Keratinocyte (primary cell): ENCODE measurements at regions not wholly inside any gene's neighbourhood (a gene's known extent, or its start where the extent isn't known, plus 50 kb on each side); places are given as distances from the start of the nearest gene placed in this dataset.

Source experiments
- DNase-seq: peaks from one replicate; pipeline ENCODE4 v3.0.0-alpha.2; 2011; ENCODE audit warnings: low read depth, missing footprints, low spot score
- FAIRE-seq: peaks from 2 replicates; lab custom pipeline; 2011; peaks lifted over from hg19 to GRCh38; lab: Jason Lieb, UNC
- H2AFZ ChIP-seq: 2 replicates; pipeline ENCODE4 v1.6.0; 2012; ENCODE audit warnings: low read length, control low read depth, inconsistent platforms; ENCODE audit not compliant: control insufficient read depth
- H3K27ac ChIP-seq: 2 replicates; pipeline ENCODE4 v1.5.1; 2011; ENCODE audit warnings: low read length; ENCODE audit not compliant: control insufficient read depth, insufficient read depth
- H3K27me3 ChIP-seq: 3 replicates; pipeline ENCODE4 v1.6.0; 2011; ENCODE audit warnings: low read length; ENCODE audit not compliant: control insufficient read depth, insufficient read depth; ENCODE audit errors: extremely low read depth
- H3K36me3 ChIP-seq, 2 experiments: 2 replicates in 1 of 2; 3 replicates in 1 of 2; pipeline ENCODE4 v1.5.1; 2011; ENCODE audit warnings: low read length in 2 of 2, mild to moderate bottlenecking in 1 of 2; ENCODE audit not compliant: control insufficient read depth in 2 of 2, insufficient read depth in 2 of 2; ENCODE audit errors: extremely low read depth in 1 of 2
- H3K4me1 ChIP-seq: 3 replicates; pipeline ENCODE4 v1.5.1; 2011; ENCODE audit warnings: low read length; ENCODE audit not compliant: control insufficient read depth, insufficient read depth; ENCODE audit errors: extremely low read depth
- H3K4me2 ChIP-seq: 3 replicates; pipeline ENCODE4 v1.6.0; 2011; ENCODE audit warnings: low read depth, low read length; ENCODE audit not compliant: control insufficient read depth, insufficient read depth; ENCODE audit errors: extremely low read depth
- H3K4me3 ChIP-seq, 3 experiments: fragments of 200-600 bp in 1 of 3; sonication (generic) in 1 of 3; 2 replicates in 2 of 3; 3 replicates in 1 of 3; pipeline ENCODE4 v1.5.1; 2011 to 2016; ENCODE audit warnings: low read length in 3 of 3, mild to moderate bottlenecking in 3 of 3, control low read depth in 2 of 3, inconsistent platforms in 1 of 3, low read depth in 1 of 3, mixed read lengths in 1 of 3, mixed run types in 1 of 3, moderate library complexity in 1 of 3; ENCODE audit not compliant: control insufficient read depth in 2 of 3, insufficient read depth in 2 of 3; ENCODE audit errors: extremely low read depth in 1 of 3
- H3K79me2 ChIP-seq: 2 replicates; pipeline ENCODE4 v1.6.0; 2012; ENCODE audit warnings: low read length; ENCODE audit not compliant: control insufficient read depth, insufficient read depth
- H3K9ac ChIP-seq: 3 replicates; pipeline ENCODE4 v1.6.0; 2011; ENCODE audit warnings: low read length; ENCODE audit not compliant: control insufficient read depth, insufficient read depth; ENCODE audit errors: extremely low read depth
- H3K9me1 ChIP-seq: 3 replicates; pipeline ENCODE4 v1.6.0; 2011; ENCODE audit warnings: low read length; ENCODE audit not compliant: control insufficient read depth, insufficient read depth; ENCODE audit errors: extremely low read depth
- H3K9me3 ChIP-seq: 2 replicates; pipeline ENCODE4 v1.5.1; 2012; ENCODE audit warnings: low read depth, low read length; ENCODE audit not compliant: control insufficient read depth
- H4K20me1 ChIP-seq: 3 replicates; pipeline ENCODE4 v1.6.0; 2011; ENCODE audit warnings: low read length; ENCODE audit not compliant: control insufficient read depth, insufficient read depth; ENCODE audit errors: extremely low read depth
- CTCF ChIP-seq, 3 experiments: IDR thresholded peaks in 1 of 3; conservative IDR thresholded peaks in 1 of 3; optimal IDR thresholded peaks in 1 of 3; 2 replicates in 2 of 3; 3 replicates in 1 of 3; pipeline versions ENCODE3 to v1.5.1; 2011; ENCODE audit warnings: low read length in 3 of 3, mild to moderate bottlenecking in 3 of 3, moderate library complexity in 2 of 3, control low read depth in 1 of 3, inconsistent platforms in 1 of 3; ENCODE audit not compliant: insufficient read depth in 2 of 3; ENCODE audit errors: extremely low read depth in 1 of 3
- EZH2 ChIP-seq: IDR thresholded peaks from one replicate; pipeline ENCODE4 v1.6.1; 2012; ENCODE audit warnings: inconsistent platforms, mild to moderate bottlenecking, low read length, moderate library complexity
- dilution Hi-C: fragments of 300-500 bp; cut with MboI; formaldehyde crosslinking; loops from one replicate; pipeline ENCODE4 v1.7.0; 2020; ENCODE audit warnings: low sequenced_read_pairs; ENCODE audit not compliant: extremely low pct_ligation_motif_present

DNA sequence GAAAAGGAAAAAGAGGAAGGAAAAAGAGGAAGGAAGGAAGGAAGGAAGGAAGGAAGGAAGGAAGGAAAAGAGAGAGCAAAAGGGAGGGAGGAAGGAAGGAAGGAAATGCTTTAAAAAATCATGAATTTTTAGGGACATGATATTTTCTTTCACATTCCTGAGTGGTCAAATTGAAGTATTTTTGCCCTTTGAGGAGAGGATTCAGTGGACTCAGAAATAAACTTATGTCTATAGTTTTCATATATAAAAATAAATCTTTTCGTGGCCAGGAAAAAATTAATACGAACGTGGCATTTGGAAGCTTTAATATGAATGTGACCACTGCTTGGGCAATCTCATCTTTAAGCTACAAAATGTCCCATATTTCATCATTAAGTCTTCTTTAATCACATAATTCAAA lies 183.0 kb upstream of the TMCO5A start:
- Histone ChIP-seq H3K79me2 (no peaks in the 10 kb centered on the region), H3K27me3 (no peaks in the 10 kb centered on the region), H2AFZ (no peak overlapping the region), H3K36me3 (no peaks in the 10 kb centered on the region), H4K20me1 (no peaks in the 10 kb centered on the region), H3K9me1 (no peaks in the 10 kb centered on the region), H3K9ac (no peak overlapping the region), H3K4me2 (no peak overlapping the region), H3K4me1 (no peaks in the 10 kb centered on the region), H3K27ac (no peak overlapping the region), H3K9me3 (no peaks in the 10 kb centered on the region), H3K4me3 (no peak overlapping the region)
- TF ChIP-seq CTCF (optimal IDR thresholded peaks at IDR 0.05 in 1 of 3, IDR thresholded peaks at IDR 0.05 in 1 of 3, conservative IDR thresholded peaks at IDR 0.05 in 1 of 3; ENCODE audit: extremely low read depth in 1 of 3, insufficient read depth in 2 of 3, low read length in 3 of 3) (no peak), EZH2 (no peak)
- DNase-seq = no peak
- no peak for FAIRE-seq
- dilution Hi-C loops = no loop called here

DNA sequence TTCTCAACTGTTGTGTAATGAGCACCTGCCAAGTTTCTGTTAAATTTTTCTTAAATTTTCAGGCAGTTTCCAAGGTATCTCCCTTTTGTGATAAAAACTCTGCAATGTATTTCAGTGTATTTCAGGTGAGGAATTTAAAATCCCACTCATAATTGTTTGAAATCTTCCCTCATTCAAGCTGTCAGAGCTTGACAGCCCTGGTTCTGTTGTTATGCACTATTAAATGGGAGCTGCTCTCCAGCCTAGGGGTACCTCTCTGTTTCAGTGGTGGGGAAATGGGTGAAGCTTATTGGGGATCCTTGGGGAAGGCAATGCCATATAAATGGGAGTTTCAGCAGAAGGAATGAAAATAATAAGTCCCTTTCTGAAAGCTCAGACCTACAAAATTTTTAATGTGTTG lies 178.0 kb upstream of the TMCO5A start:
- dilution Hi-C loops = no loop called here

More for the DNA sequence above, 178.0 kb upstream of the TMCO5A start:
- Histone ChIP-seq H3K9ac (no peak overlapping the region), H3K9me1 (no peaks in the 10 kb centered on the region), H3K9me3 (no peaks in the 10 kb centered on the region), H3K79me2 (no peaks in the 10 kb centered on the region), H3K27me3 (no peaks in the 10 kb centered on the region), H4K20me1 (no peaks in the 10 kb centered on the region), H3K27ac (no peak overlapping the region), H3K4me2 (no peak overlapping the region), H2AFZ (no peak overlapping the region), H3K4me3 (no peak overlapping the region), H3K36me3 (no peaks in the 10 kb centered on the region), H3K4me1 (no peaks in the 10 kb centered on the region)
- TF ChIP-seq CTCF (optimal IDR thresholded peaks at IDR 0.05 in 1 of 3, IDR thresholded peaks at IDR 0.05 in 1 of 3, conservative IDR thresholded peaks at IDR 0.05 in 1 of 3; ENCODE audit: extremely low read depth in 1 of 3, insufficient read depth in 2 of 3, low read length in 3 of 3) = no peak
- DNase-seq (no peak), FAIRE-seq (no peak)
